ENCODE measurements at regions not wholly inside any gene's neighbourhood (a gene's known extent, or its start where the extent isn't known, plus 50 kb on each side); places are given as distances from the start of the nearest gene placed in this dataset.

GRCh38 chr14:54126947-54127346 lies 170.3 kb upstream of the BMP4 start:
- DNase-seq (ENCODE audit: low spot score in 2 of 2) (no peak), ATAC-seq (ENCODE audit: low read depth) (no peak)
- Mint-ChIP-seq H3K27ac (no peak overlapping the region), H3K4me3 (no peak overlapping the region), H3K36me3 (no peaks in the 10 kb centered on the region), H3K4me1 (no peaks in the 10 kb centered on the region), H3K9me3 (peaks cover 2% of the 10 kb centered on the region), H3K27me3 (peaks cover 7% of the 10 kb centered on the region)

- peaks cover 2% of the 10 kb centered on the region for H3K9me3 Mint-ChIP-seq
- H3K4me1 Mint-ChIP-seq, result no peaks in the 10 kb centered on the region
- H3K27me3 Mint-ChIP-seq, result peaks cover 7% of the 10 kb centered on the region
- no peak for ATAC-seq (ENCODE audit: low read depth)
- no peak overlapping the region for H3K4me3 Mint-ChIP-seq
- no peak for DNase-seq (ENCODE audit: low spot score in 2 of 2)
- no peak overlapping the region for H3K27ac Mint-ChIP-seq
- H3K36me3 Mint-ChIP-seq, result no peaks in the 10 kb centered on the region
Observed at GRCh38 chr14:54127526-54127925, 170.9 kb upstream of the BMP4 start.

DNA sequence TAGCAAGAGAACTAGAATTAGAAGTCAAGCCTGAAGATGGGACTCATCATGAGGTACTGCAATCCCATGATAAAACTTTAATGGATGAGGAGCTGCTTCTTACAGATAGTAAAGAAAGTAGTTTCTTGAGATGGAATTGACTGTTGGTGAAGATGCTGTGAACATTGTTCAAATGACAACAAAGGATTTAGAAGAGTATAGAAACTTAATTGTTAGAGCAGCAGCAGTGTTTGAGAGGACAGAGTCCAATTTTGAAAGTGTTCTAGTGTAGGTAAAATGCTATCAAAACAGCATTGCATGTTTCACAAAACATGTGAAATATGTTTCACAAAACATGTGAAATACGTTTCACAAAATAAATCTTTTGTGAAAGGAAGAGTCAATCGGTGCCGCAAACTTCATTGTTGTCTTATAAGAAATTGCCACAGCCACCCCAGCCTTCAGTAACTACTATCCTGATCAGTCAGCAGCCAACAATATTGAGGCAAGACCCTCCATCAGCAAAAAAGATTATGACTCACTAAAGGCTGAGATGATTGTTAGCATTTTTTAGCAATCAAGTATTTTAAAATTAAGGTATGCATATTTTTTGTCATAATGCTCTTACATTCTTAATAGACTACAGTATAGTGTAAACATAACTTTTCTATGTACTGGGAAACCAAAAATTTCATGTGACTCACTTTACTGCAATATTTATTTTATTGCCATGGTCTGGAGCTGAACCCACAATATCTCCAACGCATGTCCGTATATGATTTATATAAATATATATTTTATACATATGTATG lies 173.4 kb upstream of the BMP4 start:
- Mint-ChIP-seq H3K27ac (no peak overlapping the region), H3K9me3 (no peaks in the 10 kb centered on the region), H3K4me3 (no peak overlapping the region), H3K36me3 (no peaks in the 10 kb centered on the region), H3K4me1 (no peaks in the 10 kb centered on the region), H3K27me3 (peaks cover 8% of the 10 kb centered on the region)
- no peak for ATAC-seq (ENCODE audit: low read depth)
- no peak for DNase-seq (ENCODE audit: low spot score in 2 of 2)

GRCh38 chr14:54132496-54132895 lies 175.9 kb upstream of the BMP4 start:
- H3K27ac Mint-ChIP-seq, result no peak overlapping the region
- H3K4me3 Mint-ChIP-seq, result no peak overlapping the region
- no peaks in the 10 kb centered on the region for H3K4me1 Mint-ChIP-seq
- peaks cover 5% of the 10 kb centered on the region for H3K27me3 Mint-ChIP-seq
- DNase-seq (ENCODE audit: low spot score in 2 of 2) (no peak), ATAC-seq (ENCODE audit: low read depth) (no peak)
- H3K36me3 Mint-ChIP-seq, result no peaks in the 10 kb centered on the region
- H3K9me3 Mint-ChIP-seq, result no peaks in the 10 kb centered on the region

- H3K27me3 Mint-ChIP-seq, result peaks cover 5% of the 10 kb centered on the region
Observed at GRCh38 chr14:54133896-54134295, 177.3 kb upstream of the BMP4 start.

GRCh38 chr14:54135804-54136280 lies 179.2 kb upstream of the BMP4 start:
- Mint-ChIP-seq H3K4me1 (peaks cover 3% of the 10 kb centered on the region), H3K4me3 (no peak overlapping the region), H3K27ac (no peak overlapping the region), H3K9me3 (no peaks in the 10 kb centered on the region), H3K27me3 (peaks cover 7% of the 10 kb centered on the region), H3K36me3 (no peaks in the 10 kb centered on the region)
- ATAC-seq (ENCODE audit: low read depth), result no peak
- no peak for DNase-seq (ENCODE audit: low spot score in 2 of 2)

More at GRCh38 chr14:54133896-54134295, 177.3 kb upstream of the BMP4 start:
- no peak for DNase-seq (ENCODE audit: low spot score in 2 of 2)
- ATAC-seq (ENCODE audit: low read depth), result no peak
- Mint-ChIP-seq H3K27ac (no peak overlapping the region), H3K36me3 (no peaks in the 10 kb centered on the region), H3K4me3 (no peak overlapping the region), H3K4me1 (peaks cover 3% of the 10 kb centered on the region), H3K9me3 (no peaks in the 10 kb centered on the region)

- Mint-ChIP-seq H3K4me1 (peaks cover 3% of the 10 kb centered on the region), H3K9me3 (no peaks in the 10 kb centered on the region), H3K4me3 (no peak overlapping the region), H3K27ac (no peak overlapping the region), H3K27me3 (peaks cover 9% of the 10 kb centered on the region), H3K36me3 (no peaks in the 10 kb centered on the region)
- ATAC-seq (ENCODE audit: low read depth), result no peak
- DNase-seq (ENCODE audit: low spot score in 2 of 2), result no peak
Observed at GRCh38 chr14:54136894-54137613, 180.4 kb upstream of the BMP4 start.

GRCh38 chr14:54137614-54137961 lies 181.0 kb upstream of the BMP4 start:
- ATAC-seq (ENCODE audit: low read depth) (no peak), DNase-seq (ENCODE audit: low spot score in 2 of 2) (no peak)
- Mint-ChIP-seq H3K9me3 (no peaks in the 10 kb centered on the region), H3K36me3 (no peaks in the 10 kb centered on the region), H3K27ac (no peak overlapping the region), H3K4me1 (peaks cover 3% of the 10 kb centered on the region), H3K27me3 (peaks cover 9% of the 10 kb centered on the region), H3K4me3 (no peak overlapping the region)

DNA sequence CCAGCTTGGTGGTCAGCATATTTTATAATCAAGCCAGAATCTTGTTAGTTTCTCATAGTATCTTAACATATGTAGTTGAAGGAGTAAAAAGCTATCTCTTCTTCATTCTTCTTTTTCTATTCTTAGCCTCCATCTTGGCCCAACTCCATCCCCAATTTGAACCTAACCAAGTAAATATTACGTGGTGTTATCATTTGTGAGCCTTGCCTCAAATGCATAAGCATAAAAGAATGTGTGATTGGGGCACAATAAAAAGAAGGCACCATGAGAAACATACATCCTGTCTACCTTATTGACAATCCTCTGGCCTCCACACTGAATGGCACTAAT lies 181.4 kb upstream of the BMP4 start:
- ATAC-seq (ENCODE audit: low read depth), result no peak
- no peak for DNase-seq (ENCODE audit: low spot score in 2 of 2)
- H3K27me3 Mint-ChIP-seq, result peaks cover 8% of the 10 kb centered on the region
- no peaks in the 10 kb centered on the region for H3K36me3 Mint-ChIP-seq
- no peak overlapping the region for H3K4me3 Mint-ChIP-seq
- no peaks in the 10 kb centered on the region for H3K9me3 Mint-ChIP-seq
- no peak overlapping the region for H3K27ac Mint-ChIP-seq
- peaks cover 3% of the 10 kb centered on the region for H3K4me1 Mint-ChIP-seq

GRCh38 chr14:54138354-54139038 lies 181.9 kb upstream of the BMP4 start:
- Mint-ChIP-seq H3K36me3 (no peaks in the 10 kb centered on the region), H3K9me3 (no peaks in the 10 kb centered on the region), H3K27ac (no peak overlapping the region), H3K27me3 (peaks cover 10% of the 10 kb centered on the region), H3K4me1 (peaks cover 3% of the 10 kb centered on the region), H3K4me3 (no peak overlapping the region)
- ATAC-seq (ENCODE audit: low read depth), result no peak
- DNase-seq (ENCODE audit: low spot score in 2 of 2), result no peak

GRCh38 chr14:54140551-54140950 lies 183.9 kb upstream of the BMP4 start:
- no peak overlapping the region for H3K27ac Mint-ChIP-seq
- no peak for ATAC-seq (ENCODE audit: low read depth)
- peaks cover 9% of the 10 kb centered on the region for H3K27me3 Mint-ChIP-seq
- H3K4me3 Mint-ChIP-seq, result no peak overlapping the region
- no peak for DNase-seq (ENCODE audit: low spot score in 2 of 2)
- no peaks in the 10 kb centered on the region for H3K36me3 Mint-ChIP-seq
- H3K4me1 Mint-ChIP-seq, result peaks cover 3% of the 10 kb centered on the region
- H3K9me3 Mint-ChIP-seq, result no peaks in the 10 kb centered on the region

GRCh38 chr14:54146601-54147000 lies 190.0 kb upstream of the BMP4 start:
- Mint-ChIP-seq H3K4me3 (no peak overlapping the region), H3K4me1 (no peaks in the 10 kb centered on the region), H3K9me3 (peaks cover 10% of the 10 kb centered on the region), H3K36me3 (no peaks in the 10 kb centered on the region), H3K27ac (no peak overlapping the region), H3K27me3 (peaks cover 5% of the 10 kb centered on the region)
- ATAC-seq (ENCODE audit: low read depth) (no peak), DNase-seq (ENCODE audit: low spot score in 2 of 2) (no peak)

GRCh38 chr14:54147282-54147681 lies 190.7 kb upstream of the BMP4 start:
- no peak overlapping the region for H3K4me3 Mint-ChIP-seq

DNA sequence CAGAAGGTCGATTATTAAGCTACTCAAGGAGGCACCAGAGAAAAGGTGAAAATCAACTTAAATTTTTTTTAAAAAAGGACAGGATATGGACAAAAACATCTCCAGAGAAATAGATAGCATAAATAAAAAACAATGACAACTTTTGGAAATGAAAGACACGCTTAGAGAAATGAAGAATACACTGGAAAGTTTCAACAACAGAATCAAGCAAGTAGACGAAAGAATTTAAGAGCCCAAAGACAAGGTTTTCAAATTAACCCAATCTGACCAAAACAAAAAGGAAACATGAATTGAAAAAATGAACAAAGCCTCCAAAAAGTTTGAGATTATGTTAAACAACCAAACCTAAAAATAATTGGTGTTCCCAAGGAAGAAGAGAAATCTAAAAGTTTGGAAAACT lies 191.1 kb upstream of the BMP4 start:
- no peak for ATAC-seq (ENCODE audit: low read depth)
- no peak overlapping the region for H3K4me3 Mint-ChIP-seq
- no peaks in the 10 kb centered on the region for H3K4me1 Mint-ChIP-seq
- peaks cover 3% of the 10 kb centered on the region for H3K27me3 Mint-ChIP-seq
- DNase-seq (ENCODE audit: low spot score in 2 of 2), result no peak
- H3K9me3 Mint-ChIP-seq, result peaks cover 12% of the 10 kb centered on the region
- no peak overlapping the region for H3K27ac Mint-ChIP-seq
- no peaks in the 10 kb centered on the region for H3K36me3 Mint-ChIP-seq

More at GRCh38 chr14:54147282-54147681, 190.7 kb upstream of the BMP4 start:
- H3K27me3 Mint-ChIP-seq, result peaks cover 3% of the 10 kb centered on the region
- DNase-seq (ENCODE audit: low spot score in 2 of 2) (no peak), ATAC-seq (ENCODE audit: low read depth) (no peak)
- no peaks in the 10 kb centered on the region for H3K36me3 Mint-ChIP-seq
- peaks cover 10% of the 10 kb centered on the region for H3K9me3 Mint-ChIP-seq
- H3K4me1 Mint-ChIP-seq, result no peaks in the 10 kb centered on the region
- no peak overlapping the region for H3K27ac Mint-ChIP-seq
